IPS-18a (cell line): ENCODE measurements at regions not wholly inside any gene's neighbourhood (a gene's known extent, or its start where the extent isn't known, plus 50 kb on each side); places are given as distances from the start of the nearest gene placed in this dataset.

Experiments used
- H3K27ac ChIP-seq: one replicate; pipeline ENCODE4 v1.5.1; 2013; ENCODE audit warnings: low read length
- H3K27me3 ChIP-seq: one replicate; pipeline ENCODE4 v1.6.1; 2013; ENCODE audit warnings: mild to moderate bottlenecking, low read length; ENCODE audit not compliant: control insufficient read depth, insufficient read depth
- H3K36me3 ChIP-seq: one replicate; pipeline ENCODE4 v1.6.1; 2013; ENCODE audit warnings: low read depth, low read length; ENCODE audit not compliant: control insufficient read depth
- H3K4me1 ChIP-seq: one replicate; pipeline ENCODE4 v1.6.1; 2013; ENCODE audit warnings: low read depth, low read length; ENCODE audit not compliant: control insufficient read depth
- H3K4me3 ChIP-seq: one replicate; pipeline ENCODE4 v1.5.1; 2013; ENCODE audit warnings: low read length
- H3K9ac ChIP-seq: one replicate; pipeline ENCODE4 v1.6.1; 2013; ENCODE audit warnings: mild to moderate bottlenecking, low read length, moderate library complexity
- H3K9me3 ChIP-seq: one replicate; pipeline ENCODE4 v1.6.1; 2013; ENCODE audit warnings: low read depth, low read length; ENCODE audit not compliant: control insufficient read depth

DNA sequence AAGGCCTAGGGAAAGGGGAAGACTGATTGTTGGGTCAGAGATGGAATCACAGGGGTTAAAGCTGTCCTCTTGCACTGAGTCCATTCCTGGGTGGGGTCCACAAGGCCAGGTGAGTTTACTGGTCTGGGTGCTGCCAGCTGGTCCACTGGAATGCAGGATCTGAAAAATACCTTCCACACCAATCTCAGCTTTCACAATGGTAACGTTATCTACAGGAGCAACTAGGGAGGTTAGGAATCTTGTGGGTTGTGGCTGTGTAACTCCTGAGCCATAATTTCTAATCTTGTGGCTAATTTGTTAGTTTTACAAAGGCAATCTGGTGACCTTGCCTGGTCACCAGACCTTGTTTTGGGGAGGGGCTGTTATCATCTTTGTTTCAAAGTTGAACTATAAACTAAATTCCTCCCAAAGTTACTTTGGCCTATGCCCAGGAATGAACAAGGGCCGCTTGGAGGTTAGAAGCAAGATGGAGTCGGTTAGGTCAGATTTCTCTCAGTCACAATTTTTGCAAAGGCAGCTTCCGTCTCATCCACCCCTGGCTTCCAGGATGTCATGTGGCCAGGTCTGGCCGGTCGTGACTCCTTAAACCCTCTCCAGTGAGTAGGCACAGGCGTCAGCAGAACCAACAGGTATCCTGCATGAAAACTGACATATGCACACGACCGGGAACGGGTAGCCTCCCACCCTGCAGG lies 123.3 kb upstream of the SH3BP4 start:
- no peaks in the 10 kb centered on the region for H3K27me3 ChIP-seq
- H3K27ac ChIP-seq: no peak overlapping the region
- H3K36me3 ChIP-seq: no peaks in the 10 kb centered on the region
- no peaks in the 10 kb centered on the region for H3K9me3 ChIP-seq
- no peaks in the 10 kb centered on the region for H3K4me1 ChIP-seq
- no peak overlapping the region for H3K9ac ChIP-seq
- H3K4me3 ChIP-seq: no peak overlapping the region

DNA sequence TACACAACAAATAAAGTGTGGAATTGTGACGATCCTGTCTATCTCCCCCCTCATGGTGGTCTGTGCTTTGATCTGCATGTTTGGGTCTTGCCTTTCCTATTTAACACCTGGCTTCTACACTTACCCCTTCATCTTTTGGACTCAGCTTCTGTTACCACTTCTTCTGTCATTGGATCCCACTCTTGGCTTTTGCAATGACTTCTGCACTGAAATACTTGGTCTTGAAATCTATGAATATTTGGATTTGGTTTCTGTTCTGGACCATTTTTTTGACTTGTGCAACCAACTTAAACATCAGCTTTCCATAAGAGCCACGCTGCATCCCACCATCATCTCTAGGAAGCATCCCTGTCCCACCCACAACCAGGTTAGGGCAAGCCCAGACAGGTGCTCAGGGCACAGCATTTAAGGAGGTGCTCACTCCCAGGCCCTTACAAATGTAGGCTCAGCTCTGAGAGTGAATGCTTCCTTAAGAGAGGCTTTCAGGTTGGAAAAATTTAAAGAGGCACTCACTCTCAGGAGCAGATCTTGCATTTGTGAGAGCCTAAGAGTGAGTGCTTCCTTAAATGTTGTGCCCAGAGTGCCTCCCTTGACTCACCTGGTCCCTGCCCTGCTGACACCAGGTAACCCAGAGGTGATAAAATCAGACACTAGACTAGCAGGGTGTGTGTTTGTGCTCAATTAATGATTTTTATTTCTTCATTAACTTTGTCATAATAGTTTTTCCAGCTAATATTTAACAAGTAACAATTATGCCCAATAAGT lies 124.5 kb upstream of the SH3BP4 start:
- Histone ChIP-seq H3K4me3 (no peak overlapping the region), H3K9me3 (no peaks in the 10 kb centered on the region), H3K4me1 (no peaks in the 10 kb centered on the region), H3K36me3 (no peaks in the 10 kb centered on the region), H3K27ac (no peak overlapping the region), H3K9ac (no peak overlapping the region), H3K27me3 (no peaks in the 10 kb centered on the region)

DNA sequence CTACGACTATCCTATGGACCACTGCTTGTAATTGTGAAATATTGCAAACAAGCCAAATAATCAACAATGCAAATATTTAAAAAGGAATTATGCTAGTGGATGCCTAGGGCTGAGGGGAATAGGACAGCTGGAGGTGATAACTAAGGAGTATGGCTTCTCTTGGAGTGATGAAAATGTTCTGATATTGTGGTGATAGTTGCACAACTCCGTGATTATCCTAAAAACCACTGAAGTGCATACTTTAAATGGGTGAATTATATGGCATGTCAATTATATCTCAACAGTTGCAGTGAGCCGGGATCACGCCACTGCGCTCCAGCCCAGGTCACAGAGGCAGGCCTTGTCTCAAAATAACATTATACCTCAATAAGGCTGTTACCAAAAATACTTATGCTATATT lies 125.1 kb upstream of the SH3BP4 start:
- Histone ChIP-seq H3K4me3 (no peak overlapping the region), H3K4me1 (no peaks in the 10 kb centered on the region), H3K27ac (no peak overlapping the region), H3K9ac (no peak overlapping the region), H3K27me3 (no peaks in the 10 kb centered on the region), H3K36me3 (no peaks in the 10 kb centered on the region), H3K9me3 (no peaks in the 10 kb centered on the region)

DNA sequence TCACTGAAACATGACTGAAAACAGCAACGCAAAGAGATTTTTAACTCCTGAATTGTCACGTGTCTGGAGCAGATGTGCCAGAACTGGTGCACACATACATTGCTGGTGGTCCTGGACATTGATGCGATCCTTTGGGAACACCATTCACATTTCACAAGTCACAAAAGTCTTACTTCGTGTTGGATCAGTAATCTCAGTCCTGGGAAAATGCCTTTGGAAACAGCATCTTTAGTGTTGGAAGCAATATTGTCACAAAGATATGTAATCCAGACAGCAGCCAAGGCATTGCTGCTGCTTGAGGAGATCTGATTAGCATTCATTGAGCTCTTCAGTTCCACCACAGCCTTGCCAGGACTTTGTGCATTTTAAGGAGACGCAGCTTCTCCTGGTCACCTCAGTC lies 126.2 kb upstream of the SH3BP4 start:
- no peaks in the 10 kb centered on the region for H3K4me1 ChIP-seq
- no peaks in the 10 kb centered on the region for H3K9me3 ChIP-seq
- no peak overlapping the region for H3K27ac ChIP-seq
- H3K9ac ChIP-seq: no peak overlapping the region
- no peaks in the 10 kb centered on the region for H3K36me3 ChIP-seq
- no peak overlapping the region for H3K4me3 ChIP-seq
- H3K27me3 ChIP-seq: no peaks in the 10 kb centered on the region

DNA sequence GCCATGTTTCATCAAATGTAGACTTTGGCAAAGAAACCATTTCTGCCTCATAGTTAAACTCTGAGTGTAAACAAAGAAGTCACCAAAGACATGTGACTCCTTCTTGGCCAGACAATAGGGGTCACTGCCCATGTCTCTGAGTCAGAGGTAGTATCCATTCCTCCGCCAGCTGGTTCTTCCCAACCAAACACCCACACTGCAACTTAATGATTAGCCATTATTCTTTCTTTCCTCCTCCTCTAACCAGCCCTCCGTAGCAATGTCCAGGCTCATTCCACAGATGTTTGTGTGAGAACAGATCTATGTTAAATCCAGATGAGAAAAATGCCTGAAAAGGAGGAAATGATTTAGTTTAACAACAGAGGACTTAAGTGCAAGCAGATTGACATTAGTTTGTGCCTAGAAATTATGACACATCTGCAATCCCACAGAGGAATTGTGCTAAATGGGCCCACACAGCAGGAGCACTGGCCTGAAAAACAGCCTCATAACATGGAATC lies 127.9 kb upstream of the SH3BP4 start:
- no peaks in the 10 kb centered on the region for H3K4me1 ChIP-seq
- no peak overlapping the region for H3K27ac ChIP-seq
- no peak overlapping the region for H3K9ac ChIP-seq
- no peaks in the 10 kb centered on the region for H3K36me3 ChIP-seq
- H3K4me3 ChIP-seq: no peak overlapping the region
- H3K27me3 ChIP-seq: no peaks in the 10 kb centered on the region
- H3K9me3 ChIP-seq: no peaks in the 10 kb centered on the region

DNA sequence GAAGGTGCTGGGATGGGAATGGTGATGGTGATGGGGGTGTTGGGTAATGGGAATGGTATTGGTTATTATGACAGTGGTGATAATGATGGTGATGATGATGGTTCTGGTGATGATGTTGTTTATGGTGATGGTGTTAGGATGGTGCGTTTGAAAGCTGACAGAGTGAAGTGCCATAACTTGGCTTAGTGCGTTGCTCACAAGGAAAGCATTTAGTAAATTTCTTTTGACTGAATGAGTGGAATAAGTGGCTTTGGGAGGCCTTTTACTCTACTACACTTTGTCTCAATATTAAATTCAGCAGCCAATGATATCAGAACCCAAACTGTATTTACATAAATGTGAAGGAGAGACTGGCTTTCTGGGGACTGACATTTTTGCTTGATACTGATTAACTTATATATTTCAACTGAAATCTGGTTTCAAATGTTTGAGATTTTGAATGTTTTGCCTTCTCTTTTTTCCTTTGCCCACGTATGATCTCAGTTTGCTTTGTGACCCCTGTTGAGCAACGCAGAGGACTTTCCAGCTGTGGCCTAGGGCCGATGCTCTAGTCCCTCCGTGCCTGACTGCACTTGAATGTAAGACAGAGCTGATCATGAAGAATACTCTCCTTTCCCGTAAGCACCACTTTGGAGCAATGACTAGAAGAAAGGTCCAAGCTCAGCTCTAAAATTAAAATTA lies 128.5 kb upstream of the SH3BP4 start:
- H3K36me3 ChIP-seq: no peaks in the 10 kb centered on the region
- H3K9ac ChIP-seq: no peak overlapping the region
- no peaks in the 10 kb centered on the region for H3K27me3 ChIP-seq
- H3K27ac ChIP-seq: no peak overlapping the region
- no peaks in the 10 kb centered on the region for H3K9me3 ChIP-seq
- no peak overlapping the region for H3K4me3 ChIP-seq
- H3K4me1 ChIP-seq: no peaks in the 10 kb centered on the region

DNA sequence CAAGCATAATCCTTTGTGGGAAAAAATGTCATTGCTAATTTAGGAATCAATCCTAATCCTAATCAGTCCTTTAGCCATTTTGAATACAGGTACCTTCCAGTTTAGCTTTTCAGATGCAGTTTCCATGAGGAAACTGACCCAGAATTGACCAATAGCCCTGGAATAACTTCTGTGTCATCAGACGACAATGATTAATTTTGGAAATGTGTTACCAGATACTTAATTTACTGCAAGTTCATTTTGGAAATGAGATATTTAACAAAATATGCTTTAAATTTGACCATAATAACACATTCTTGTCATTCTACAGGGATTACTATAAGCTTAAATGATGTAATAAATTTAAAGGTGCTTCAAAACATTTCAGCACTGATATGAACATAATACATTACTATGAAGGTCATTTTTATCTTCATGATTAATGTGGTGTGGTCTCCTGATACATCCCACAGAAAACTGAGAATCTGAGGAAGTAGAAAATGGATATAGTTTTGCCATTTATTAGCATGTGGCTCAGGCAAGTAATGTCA lies 129.8 kb upstream of the SH3BP4 start:
- H3K4me1 ChIP-seq: no peaks in the 10 kb centered on the region
- H3K27me3 ChIP-seq: no peaks in the 10 kb centered on the region
- H3K27ac ChIP-seq: no peak overlapping the region
- no peak overlapping the region for H3K4me3 ChIP-seq
- no peaks in the 10 kb centered on the region for H3K36me3 ChIP-seq
- H3K9me3 ChIP-seq: no peaks in the 10 kb centered on the region
- no peak overlapping the region for H3K9ac ChIP-seq

DNA sequence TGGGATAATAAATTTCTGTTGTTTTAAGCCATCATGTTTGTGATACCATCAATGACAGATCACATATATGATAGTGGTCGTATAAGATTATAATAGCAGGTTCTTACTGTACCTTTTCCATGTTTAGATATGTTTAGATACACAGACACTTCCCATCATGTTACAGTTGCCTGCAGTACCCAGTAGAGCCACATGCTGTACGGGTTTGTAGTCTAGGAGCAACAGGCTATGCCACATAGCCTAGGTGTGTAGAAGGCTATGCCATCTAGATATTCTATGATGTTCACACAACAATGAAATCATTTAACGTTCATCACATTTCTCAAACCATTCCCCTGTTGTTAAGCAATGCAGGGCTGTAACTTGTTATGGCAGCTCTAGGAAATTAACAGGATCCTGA lies 132.9 kb upstream of the SH3BP4 start:
- H3K4me1 ChIP-seq: no peaks in the 10 kb centered on the region
- no peak overlapping the region for H3K27ac ChIP-seq
- no peak overlapping the region for H3K4me3 ChIP-seq
- no peaks in the 10 kb centered on the region for H3K27me3 ChIP-seq
- H3K36me3 ChIP-seq: no peaks in the 10 kb centered on the region
- no peaks in the 10 kb centered on the region for H3K9me3 ChIP-seq
- H3K9ac ChIP-seq: no peak overlapping the region

DNA sequence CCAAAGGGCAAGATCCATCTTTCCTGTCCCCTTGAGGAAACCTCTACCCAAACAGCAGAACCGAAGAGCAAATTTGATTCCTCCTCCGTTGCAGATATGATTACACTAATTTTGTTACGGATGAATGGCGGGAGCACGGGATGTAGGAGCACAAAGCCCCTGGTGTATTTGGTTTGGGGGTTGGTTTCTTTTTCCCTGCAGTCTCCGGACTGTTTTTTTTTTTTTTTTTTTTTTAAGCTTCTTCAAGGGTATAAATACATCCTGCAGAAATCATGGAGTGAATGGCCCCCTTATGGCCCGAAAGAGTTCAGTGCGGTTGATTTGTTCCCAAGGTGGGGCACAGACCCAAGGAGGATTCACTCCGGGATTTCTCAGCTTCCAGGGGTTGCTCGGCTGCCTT lies 135.3 kb upstream of the SH3BP4 start:
- no peaks in the 10 kb centered on the region for H3K27me3 ChIP-seq
- H3K9ac ChIP-seq: no peak overlapping the region
- no peaks in the 10 kb centered on the region for H3K9me3 ChIP-seq
- no peaks in the 10 kb centered on the region for H3K36me3 ChIP-seq
- no peaks in the 10 kb centered on the region for H3K4me1 ChIP-seq
- H3K27ac ChIP-seq: no peak overlapping the region
- H3K4me3 ChIP-seq: no peak overlapping the region

DNA sequence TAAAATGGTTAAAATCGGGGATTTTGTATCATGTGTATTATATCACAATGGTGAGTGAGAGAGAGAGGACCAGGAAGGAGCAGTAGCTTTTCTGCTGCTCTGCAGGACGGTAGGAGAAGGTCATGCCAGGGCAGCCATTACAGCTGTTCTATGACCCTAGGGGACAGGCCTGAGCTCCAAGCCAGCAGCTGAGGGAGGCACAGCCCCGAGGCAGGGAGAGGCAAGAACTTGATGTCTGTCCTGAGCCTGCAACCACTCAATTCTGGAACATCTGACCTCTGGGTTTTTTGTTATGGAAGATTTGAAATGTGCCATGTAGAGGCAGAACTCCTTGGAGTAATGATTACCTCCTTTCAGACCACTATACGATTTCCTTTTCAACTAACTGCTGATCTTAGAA lies 135.8 kb upstream of the SH3BP4 start:
- no peaks in the 10 kb centered on the region for H3K36me3 ChIP-seq
- H3K4me1 ChIP-seq: no peaks in the 10 kb centered on the region
- H3K27ac ChIP-seq: no peak overlapping the region
- no peak overlapping the region for H3K4me3 ChIP-seq
- H3K27me3 ChIP-seq: no peaks in the 10 kb centered on the region
- H3K9ac ChIP-seq: no peak overlapping the region
- H3K9me3 ChIP-seq: no peaks in the 10 kb centered on the region

DNA sequence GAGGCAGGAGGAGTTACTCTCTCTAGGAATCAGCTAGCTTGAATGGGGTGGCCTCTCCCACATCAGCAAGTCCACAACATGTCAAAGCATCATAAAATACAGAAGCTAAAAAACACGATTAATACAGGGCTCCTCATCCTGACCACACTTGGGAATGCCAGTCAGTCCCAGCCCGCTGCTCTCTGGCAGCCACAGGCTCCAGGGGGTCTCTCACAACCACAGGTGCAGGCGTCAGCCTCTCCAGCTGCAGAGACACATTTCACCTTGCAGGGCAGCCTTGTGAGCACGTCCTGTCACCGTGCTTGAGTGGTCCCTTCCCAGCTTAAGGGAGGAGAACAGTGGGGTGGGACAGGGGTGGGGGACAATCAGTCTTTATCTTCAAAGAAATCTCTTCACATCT lies 137.4 kb upstream of the SH3BP4 start:
- H3K27ac ChIP-seq: no peak overlapping the region
- no peak overlapping the region for H3K4me3 ChIP-seq
- no peaks in the 10 kb centered on the region for H3K9me3 ChIP-seq
- H3K4me1 ChIP-seq: no peaks in the 10 kb centered on the region
- no peaks in the 10 kb centered on the region for H3K27me3 ChIP-seq
- H3K36me3 ChIP-seq: no peaks in the 10 kb centered on the region
- no peak overlapping the region for H3K9ac ChIP-seq
